GM23338 (cell line): ENCODE measurements at regions not wholly inside any gene's neighbourhood (a gene's known extent, or its start where the extent isn't known, plus 50 kb on each side); places are given as distances from the start of the nearest gene placed in this dataset.
A peak's percentile ranks its signal among the peaks of the same experiment; 100 is the strongest.

ENCODE experiments used
- ATAC-seq: fragments of 200-7000 bp; cut with Tn5 transposase; 3 replicates; pipeline ENCODE4 v1.9.1; 2020
- DNase-seq: peaks from one replicate; pipeline ENCODE4 v3.0.0-alpha.2; 2015; ENCODE audit warnings: low spot score
- H2AFZ ChIP-seq: fragments of 200-600 bp; sonication (generic); 2 replicates; pipeline ENCODE4 v1.8.0; 2016; ENCODE audit warnings: antibody characterized with exemption, mild to moderate bottlenecking, moderate library complexity
- H3F3A ChIP-seq: fragments of 200-600 bp; sonication (generic); replicated peaks from 2 replicates; pipeline ENCODE4 v1.8.0; 2017; ENCODE audit warnings: antibody characterized with exemption, mixed run types, low read depth
- H3K27ac ChIP-seq: fragments of 200-600 bp; sonication (generic); 2 replicates; pipeline ENCODE4 v1.6.1; 2016; ENCODE audit warnings: low read depth
- H3K27me3 ChIP-seq: fragments of 200-600 bp; sonication (generic); 2 replicates; pipeline ENCODE4 v1.8.0; 2016; ENCODE audit warnings: mild to moderate bottlenecking, mixed run types, moderate library complexity; ENCODE audit not compliant: insufficient read depth
- H3K36me3 ChIP-seq: fragments of 200-600 bp; sonication (generic); 2 replicates; pipeline ENCODE4 v1.8.0; 2016; ENCODE audit warnings: mild to moderate bottlenecking; ENCODE audit not compliant: insufficient read depth
- H3K4me1 ChIP-seq: fragments of 200-600 bp; sonication (generic); 2 replicates; pipeline ENCODE4 v1.8.0; 2016; ENCODE audit warnings: mild to moderate bottlenecking, moderate library complexity; ENCODE audit not compliant: insufficient read depth
- H3K4me2 ChIP-seq: fragments of 200-600 bp; sonication (generic); 2 replicates; pipeline ENCODE4 v1.7.1; 2017; ENCODE audit warnings: mixed run types
- H3K4me3 ChIP-seq: fragments of 200-600 bp; sonication (generic); 2 replicates; pipeline ENCODE4 v1.6.1; 2016; ENCODE audit warnings: mixed run types
- H3K79me2 ChIP-seq: fragments of 200-600 bp; sonication (generic); replicated peaks from 2 replicates; pipeline ENCODE4 v1.8.0; 2017; ENCODE audit warnings: mild to moderate bottlenecking; ENCODE audit not compliant: insufficient read depth
- H3K9me2 ChIP-seq: fragments of 200-600 bp; sonication (generic); 2 replicates; pipeline ENCODE4 v1.8.0; 2017; ENCODE audit not compliant: insufficient read depth
- H4K20me1 ChIP-seq: fragments of 200-600 bp; sonication (generic); replicated peaks from 2 replicates; pipeline ENCODE4 v1.8.0; 2017; ENCODE audit warnings: mild to moderate bottlenecking; ENCODE audit not compliant: insufficient read depth
- H3K27ac Mint-ChIP-seq: 2 replicates; pipeline ENCODE4 v1.8.0; 2020; ENCODE audit warnings: inconsistent platforms, mild to moderate bottlenecking, moderate library complexity, mixed read lengths
- H3K27me3 Mint-ChIP-seq: 3 replicates; pipeline ENCODE4 v1.8.0; 2022; ENCODE audit warnings: low read depth, mild to moderate bottlenecking, moderate library complexity, mixed read lengths, inconsistent platforms; ENCODE audit not compliant: insufficient read depth, poor library complexity
- H3K36me3 Mint-ChIP-seq: 3 replicates; pipeline ENCODE4 v1.8.0; 2021; ENCODE audit warnings: low read depth, mild to moderate bottlenecking, inconsistent platforms, moderate library complexity, mixed read lengths
- H3K4me1 Mint-ChIP-seq: 3 replicates; pipeline ENCODE4 v1.8.0; 2020; ENCODE audit warnings: mild to moderate bottlenecking, inconsistent platforms, mixed read lengths
- H3K4me3 Mint-ChIP-seq: 3 replicates; pipeline ENCODE4 v1.8.0; 2021; ENCODE audit warnings: moderate library complexity, mild to moderate bottlenecking, inconsistent platforms, mixed read lengths
- H3K9me3 Mint-ChIP-seq: 3 replicates; pipeline ENCODE4 v1.8.0; 2020; ENCODE audit warnings: moderate library complexity, mild to moderate bottlenecking, inconsistent platforms, mixed read lengths
- CREB1 ChIP-seq: fragments of 250-450 bp; sonication (Bioruptor Pico); IDR thresholded peaks from 2 replicates; pipeline ENCODE4 v1.5.0; 2020; ENCODE audit warnings: low read depth, mild to moderate bottlenecking, moderate library complexity
- CTCF ChIP-seq, 2 experiments: fragments of 200-600 bp in 1 of 2; sonication (generic) in 1 of 2; conservative IDR thresholded peaks; 2 replicates each; pipeline versions ENCODE4 v1.5.1 to v1.6.1; 2016 to 2017; ENCODE audit warnings: antibody characterized with exemption in 2 of 2, low read depth in 2 of 2, mild to moderate bottlenecking in 2 of 2, moderate library complexity in 1 of 2
- EZH2 ChIP-seq: fragments of 200-600 bp; sonication (generic); IDR thresholded peaks from one replicate; pipeline ENCODE4 v1.8.0; 2017; ENCODE audit warnings: antibody characterized with exemption, mild to moderate bottlenecking, low read depth; ENCODE audit not compliant: unreplicated experiment
- EZH2phosphoT487 ChIP-seq: fragments of 200-600 bp; sonication (generic); IDR thresholded peaks from one replicate; pipeline ENCODE4 v1.8.1; 2018; ENCODE audit warnings: antibody characterized with exemption; ENCODE audit not compliant: unreplicated experiment
- JUNB ChIP-seq: IDR thresholded peaks from one replicate; pipeline ENCODE4 v1.6.1; 2016; ENCODE audit warnings: antibody characterized with exemption; ENCODE audit not compliant: unreplicated experiment
- NANOG ChIP-seq: IDR thresholded peaks from 2 replicates; pipeline ENCODE4 v1.6.1; 2016; ENCODE audit warnings: antibody characterized with exemption, borderline replicate concordance
- POLR2AphosphoS5 ChIP-seq: IDR thresholded peaks from 2 replicates; pipeline ENCODE4 v1.6.1; 2016; ENCODE audit warnings: antibody characterized with exemption, low read depth
- STAT1 ChIP-seq: IDR thresholded peaks from one replicate; pipeline ENCODE4 v1.6.1; 2016; ENCODE audit warnings: antibody characterized with exemption; ENCODE audit not compliant: unreplicated experiment
- ZNF331 ChIP-seq: fragments of 250-450 bp; sonication (Bioruptor Pico); IDR thresholded peaks from 2 replicates; pipeline ENCODE4 v1.5.0; 2020; ENCODE audit warnings: low read depth, mild to moderate bottlenecking, moderate library complexity
- ZNF462 ChIP-seq: fragments of 250-450 bp; sonication (Bioruptor Pico); IDR thresholded peaks from 2 replicates; pipeline ENCODE4 v1.5.0; 2020; ENCODE audit warnings: mild to moderate bottlenecking, moderate library complexity
- TF ChIP-seq, protein P1 (sequence below): IDR thresholded peaks from 2 replicates; pipeline ENCODE4 v1.6.1; 2016; ENCODE audit warnings: antibody characterized with exemption
- TF ChIP-seq, protein P2 (sequence below): IDR thresholded peaks from one replicate; pipeline ENCODE4 v1.6.1; 2018; ENCODE audit warnings: antibody characterized with exemption; ENCODE audit not compliant: unreplicated experiment

- Histone ChIP-seq H3K27me3 (no peaks in the 10 kb centered on the region), H3K36me3 (no peaks in the 10 kb centered on the region), H3K4me1 (peaks cover 15% of the 10 kb centered on the region; the same call in 1 of the 2 replicates), H3K4me3 (no peak overlapping the region; the same call in 1 of the 2 replicates), H3K79me2 (no peaks in the 10 kb centered on the region), H3K9me2 (no peaks in the 10 kb centered on the region), H3K27ac (no peak overlapping the region), H4K20me1 (no peaks in the 10 kb centered on the region), H3F3A (no peaks in the 10 kb centered on the region), H3K4me2 (peak overlapping the region; percentile 45), H2AFZ (no peak overlapping the region)
- Mint-ChIP-seq H3K9me3 (no peaks in the 10 kb centered on the region), H3K4me1 (peaks cover 21% of the 10 kb centered on the region), H3K27ac (no peak overlapping the region), H3K27me3 (no peaks in the 10 kb centered on the region), H3K4me3 (no peak overlapping the region), H3K36me3 (no peaks in the 10 kb centered on the region)
- DNase-seq (peak; percentile 6), ATAC-seq (peak; percentile 47)
- TF ChIP-seq EZH2 (no peak), NANOG (no peak), ZNF462 (CRISPR knock-in tag) (no peak), JUNB (no peak), STAT1 (no peak), CREB1 (CRISPR knock-in tag) (no peak), POLR2AphosphoS5 (no peak), CTCF (conservative IDR thresholded peaks at IDR 0.05; ENCODE audit: low read depth in 2 of 2) (no peak), EZH2phosphoT487 (no peak), ZNF331 (CRISPR knock-in tag) (no peak; the same call in 1 of the 2 replicates)
- TF ChIP-seq, protein P1, sequence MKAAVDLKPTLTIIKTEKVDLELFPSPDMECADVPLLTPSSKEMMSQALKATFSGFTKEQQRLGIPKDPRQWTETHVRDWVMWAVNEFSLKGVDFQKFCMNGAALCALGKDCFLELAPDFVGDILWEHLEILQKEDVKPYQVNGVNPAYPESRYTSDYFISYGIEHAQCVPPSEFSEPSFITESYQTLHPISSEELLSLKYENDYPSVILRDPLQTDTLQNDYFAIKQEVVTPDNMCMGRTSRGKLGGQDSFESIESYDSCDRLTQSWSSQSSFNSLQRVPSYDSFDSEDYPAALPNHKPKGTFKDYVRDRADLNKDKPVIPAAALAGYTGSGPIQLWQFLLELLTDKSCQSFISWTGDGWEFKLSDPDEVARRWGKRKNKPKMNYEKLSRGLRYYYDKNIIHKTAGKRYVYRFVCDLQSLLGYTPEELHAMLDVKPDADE = no peak
- TF ChIP-seq, protein P2, sequence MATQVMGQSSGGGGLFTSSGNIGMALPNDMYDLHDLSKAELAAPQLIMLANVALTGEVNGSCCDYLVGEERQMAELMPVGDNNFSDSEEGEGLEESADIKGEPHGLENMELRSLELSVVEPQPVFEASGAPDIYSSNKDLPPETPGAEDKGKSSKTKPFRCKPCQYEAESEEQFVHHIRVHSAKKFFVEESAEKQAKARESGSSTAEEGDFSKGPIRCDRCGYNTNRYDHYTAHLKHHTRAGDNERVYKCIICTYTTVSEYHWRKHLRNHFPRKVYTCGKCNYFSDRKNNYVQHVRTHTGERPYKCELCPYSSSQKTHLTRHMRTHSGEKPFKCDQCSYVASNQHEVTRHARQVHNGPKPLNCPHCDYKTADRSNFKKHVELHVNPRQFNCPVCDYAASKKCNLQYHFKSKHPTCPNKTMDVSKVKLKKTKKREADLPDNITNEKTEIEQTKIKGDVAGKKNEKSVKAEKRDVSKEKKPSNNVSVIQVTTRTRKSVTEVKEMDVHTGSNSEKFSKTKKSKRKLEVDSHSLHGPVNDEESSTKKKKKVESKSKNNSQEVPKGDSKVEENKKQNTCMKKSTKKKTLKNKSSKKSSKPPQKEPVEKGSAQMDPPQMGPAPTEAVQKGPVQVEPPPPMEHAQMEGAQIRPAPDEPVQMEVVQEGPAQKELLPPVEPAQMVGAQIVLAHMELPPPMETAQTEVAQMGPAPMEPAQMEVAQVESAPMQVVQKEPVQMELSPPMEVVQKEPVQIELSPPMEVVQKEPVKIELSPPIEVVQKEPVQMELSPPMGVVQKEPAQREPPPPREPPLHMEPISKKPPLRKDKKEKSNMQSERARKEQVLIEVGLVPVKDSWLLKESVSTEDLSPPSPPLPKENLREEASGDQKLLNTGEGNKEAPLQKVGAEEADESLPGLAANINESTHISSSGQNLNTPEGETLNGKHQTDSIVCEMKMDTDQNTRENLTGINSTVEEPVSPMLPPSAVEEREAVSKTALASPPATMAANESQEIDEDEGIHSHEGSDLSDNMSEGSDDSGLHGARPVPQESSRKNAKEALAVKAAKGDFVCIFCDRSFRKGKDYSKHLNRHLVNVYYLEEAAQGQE = no peak
Observed at GRCh38 chr5:93676704-93677103, 64.7 kb downstream of the POU5F2 start.
